ENCODE measurements at regions not wholly inside any gene's neighbourhood (a gene's known extent, or its start where the extent isn't known, plus 50 kb on each side); places are given as distances from the start of the nearest gene placed in this dataset.

- Histone ChIP-seq H3K27ac (ENCODE audit: low read length) (no peak overlapping the region), H2AFZ (ENCODE audit: low read length) (no peak overlapping the region), H3K9ac (ENCODE audit: low read length) (no peak overlapping the region), H3K79me2 (ENCODE audit: low read length) (no peaks in the 10 kb centered on the region), H3K4me1 (ENCODE audit: low read length) (no peaks in the 10 kb centered on the region), H3K36me3 (ENCODE audit: insufficient read depth, low read length) (no peaks in the 10 kb centered on the region), H3K27me3 (ENCODE audit: low read length) (no peaks in the 10 kb centered on the region), H3K4me2 (ENCODE audit: low read depth, low read length, poor library complexity, severe bottlenecking) (no peak overlapping the region), H4K20me1 (ENCODE audit: insufficient read depth, low read depth, low read length) (no peaks in the 10 kb centered on the region), H3K9me3 (ENCODE audit: low read length) (no peaks in the 10 kb centered on the region), H3K4me3 (ENCODE audit: low read length) (no peak overlapping the region), H3K9me2 (replicated peaks; ENCODE audit: insufficient read depth, low read length) (no peaks in the 10 kb centered on the region)
- no peak for DNase-seq
Observed at GRCh38 chr2:18477293-18477692, 83.2 kb downstream of the RDH14 start.

GRCh38 chr2:18476484-18476883 is 84.0 kb downstream of the RDH14 start:
- no peaks in the 10 kb centered on the region for H3K9me3 ChIP-seq (ENCODE audit: low read length)
- H3K4me2 ChIP-seq (ENCODE audit: low read depth, low read length, poor library complexity, severe bottlenecking), result no peak overlapping the region
- H3K9ac ChIP-seq (ENCODE audit: low read length), result no peak overlapping the region
- no peaks in the 10 kb centered on the region for H3K79me2 ChIP-seq (ENCODE audit: low read length)
- H3K27me3 ChIP-seq (ENCODE audit: low read length), result no peaks in the 10 kb centered on the region
- H3K36me3 ChIP-seq (ENCODE audit: insufficient read depth, low read length), result no peaks in the 10 kb centered on the region
- no peaks in the 10 kb centered on the region for H4K20me1 ChIP-seq (ENCODE audit: insufficient read depth, low read depth, low read length)
- H2AFZ ChIP-seq (ENCODE audit: low read length), result no peak overlapping the region
- no peaks in the 10 kb centered on the region for H3K9me2 ChIP-seq (replicated peaks; ENCODE audit: insufficient read depth, low read length)
- H3K4me3 ChIP-seq (ENCODE audit: low read length), result no peak overlapping the region
- DNase-seq, result no peak
- H3K4me1 ChIP-seq (ENCODE audit: low read length), result no peaks in the 10 kb centered on the region
- H3K27ac ChIP-seq (ENCODE audit: low read length), result no peak overlapping the region

GRCh38 chr2:18475884-18476283 is 84.6 kb downstream of the RDH14 start:
- Histone ChIP-seq H3K4me1 (ENCODE audit: low read length) (no peaks in the 10 kb centered on the region), H3K27ac (ENCODE audit: low read length) (no peak overlapping the region), H3K9ac (ENCODE audit: low read length) (no peak overlapping the region), H4K20me1 (ENCODE audit: insufficient read depth, low read depth, low read length) (no peaks in the 10 kb centered on the region), H3K36me3 (ENCODE audit: insufficient read depth, low read length) (no peaks in the 10 kb centered on the region), H3K9me3 (ENCODE audit: low read length) (no peaks in the 10 kb centered on the region), H3K4me2 (ENCODE audit: low read depth, low read length, poor library complexity, severe bottlenecking) (no peak overlapping the region), H3K4me3 (ENCODE audit: low read length) (no peak overlapping the region), H3K27me3 (ENCODE audit: low read length) (no peaks in the 10 kb centered on the region), H3K79me2 (ENCODE audit: low read length) (no peaks in the 10 kb centered on the region), H2AFZ (ENCODE audit: low read length) (no peak overlapping the region), H3K9me2 (replicated peaks; ENCODE audit: insufficient read depth, low read length) (no peaks in the 10 kb centered on the region)
- DNase-seq, result no peak

- no peak for DNase-seq
- Histone ChIP-seq H3K9ac (ENCODE audit: low read length) (no peak overlapping the region), H3K27me3 (ENCODE audit: low read length) (no peaks in the 10 kb centered on the region), H4K20me1 (ENCODE audit: insufficient read depth, low read depth, low read length) (no peaks in the 10 kb centered on the region), H3K9me3 (ENCODE audit: low read length) (no peaks in the 10 kb centered on the region), H3K79me2 (ENCODE audit: low read length) (no peaks in the 10 kb centered on the region), H3K4me3 (ENCODE audit: low read length) (no peak overlapping the region), H3K9me2 (replicated peaks; ENCODE audit: insufficient read depth, low read length) (no peaks in the 10 kb centered on the region), H3K4me1 (ENCODE audit: low read length) (no peaks in the 10 kb centered on the region), H3K4me2 (ENCODE audit: low read depth, low read length, poor library complexity, severe bottlenecking) (no peak overlapping the region), H3K36me3 (ENCODE audit: insufficient read depth, low read length) (no peaks in the 10 kb centered on the region), H2AFZ (ENCODE audit: low read length) (no peak overlapping the region), H3K27ac (ENCODE audit: low read length) (no peak overlapping the region)
Observed at GRCh38 chr2:18474700-18475099, 85.8 kb downstream of the RDH14 start.

- Histone ChIP-seq H3K4me1 (ENCODE audit: low read length) (no peaks in the 10 kb centered on the region), H3K36me3 (ENCODE audit: insufficient read depth, low read length) (no peaks in the 10 kb centered on the region), H3K9ac (ENCODE audit: low read length) (no peak overlapping the region), H4K20me1 (ENCODE audit: insufficient read depth, low read depth, low read length) (no peaks in the 10 kb centered on the region), H3K9me3 (ENCODE audit: low read length) (no peaks in the 10 kb centered on the region), H3K4me3 (ENCODE audit: low read length) (no peak overlapping the region), H3K27me3 (ENCODE audit: low read length) (no peaks in the 10 kb centered on the region), H2AFZ (ENCODE audit: low read length) (no peak overlapping the region), H3K4me2 (ENCODE audit: low read depth, low read length, poor library complexity, severe bottlenecking) (no peak overlapping the region), H3K79me2 (ENCODE audit: low read length) (no peaks in the 10 kb centered on the region), H3K9me2 (replicated peaks; ENCODE audit: insufficient read depth, low read length) (no peaks in the 10 kb centered on the region), H3K27ac (ENCODE audit: low read length) (no peak overlapping the region)
- DNase-seq, result no peak
Observed at GRCh38 chr2:18473241-18474181, 86.9 kb downstream of the RDH14 start.

GRCh38 chr2:18467749-18468360 is 92.6 kb downstream of the RDH14 start:
- Histone ChIP-seq H3K9me2 (replicated peaks; ENCODE audit: insufficient read depth, low read length) (no peaks in the 10 kb centered on the region), H3K9ac (ENCODE audit: low read length) (no peak overlapping the region), H3K79me2 (ENCODE audit: low read length) (no peaks in the 10 kb centered on the region), H3K4me2 (ENCODE audit: low read depth, low read length, poor library complexity, severe bottlenecking) (no peak overlapping the region), H3K9me3 (ENCODE audit: low read length) (no peaks in the 10 kb centered on the region), H4K20me1 (ENCODE audit: insufficient read depth, low read depth, low read length) (no peaks in the 10 kb centered on the region), H3K4me3 (ENCODE audit: low read length) (no peak overlapping the region), H3K27me3 (ENCODE audit: low read length) (no peaks in the 10 kb centered on the region), H3K36me3 (ENCODE audit: insufficient read depth, low read length) (no peaks in the 10 kb centered on the region), H2AFZ (ENCODE audit: low read length) (no peak overlapping the region), H3K27ac (ENCODE audit: low read length) (no peak overlapping the region), H3K4me1 (ENCODE audit: low read length) (no peaks in the 10 kb centered on the region)
- no peak for DNase-seq

- H3K27ac ChIP-seq (ENCODE audit: low read length), result no peak overlapping the region
- H3K9me2 ChIP-seq (replicated peaks; ENCODE audit: insufficient read depth, low read length), result no peaks in the 10 kb centered on the region
- no peaks in the 10 kb centered on the region for H3K79me2 ChIP-seq (ENCODE audit: low read length)
- H3K9ac ChIP-seq (ENCODE audit: low read length), result no peak overlapping the region
- no peak for DNase-seq
- no peaks in the 10 kb centered on the region for H3K27me3 ChIP-seq (ENCODE audit: low read length)
- no peaks in the 10 kb centered on the region for H3K4me1 ChIP-seq (ENCODE audit: low read length)
- H3K4me2 ChIP-seq (ENCODE audit: low read depth, low read length, poor library complexity, severe bottlenecking), result no peak overlapping the region
- no peak overlapping the region for H3K4me3 ChIP-seq (ENCODE audit: low read length)
- no peaks in the 10 kb centered on the region for H3K9me3 ChIP-seq (ENCODE audit: low read length)
- no peaks in the 10 kb centered on the region for H3K36me3 ChIP-seq (ENCODE audit: insufficient read depth, low read length)
- no peaks in the 10 kb centered on the region for H4K20me1 ChIP-seq (ENCODE audit: insufficient read depth, low read depth, low read length)
- H2AFZ ChIP-seq (ENCODE audit: low read length), result no peak overlapping the region
Observed at GRCh38 chr2:18465979-18466378, 94.5 kb downstream of the RDH14 start.

GRCh38 chr2:18464913-18465312 is 95.5 kb downstream of the RDH14 start:
- Histone ChIP-seq H3K4me1 (ENCODE audit: low read length) (no peaks in the 10 kb centered on the region), H3K27ac (ENCODE audit: low read length) (no peak overlapping the region), H3K36me3 (ENCODE audit: insufficient read depth, low read length) (no peaks in the 10 kb centered on the region), H2AFZ (ENCODE audit: low read length) (no peak overlapping the region), H3K79me2 (ENCODE audit: low read length) (no peaks in the 10 kb centered on the region), H4K20me1 (ENCODE audit: insufficient read depth, low read depth, low read length) (no peaks in the 10 kb centered on the region), H3K9ac (ENCODE audit: low read length) (no peak overlapping the region), H3K9me3 (ENCODE audit: low read length) (no peaks in the 10 kb centered on the region), H3K9me2 (replicated peaks; ENCODE audit: insufficient read depth, low read length) (no peaks in the 10 kb centered on the region), H3K27me3 (ENCODE audit: low read length) (no peaks in the 10 kb centered on the region), H3K4me3 (ENCODE audit: low read length) (no peak overlapping the region), H3K4me2 (ENCODE audit: low read depth, low read length, poor library complexity, severe bottlenecking) (no peak overlapping the region)
- DNase-seq, result no peak
